Mesenchymal stem cell (in vitro differentiated cells and primary cell): ENCODE measurements at regions not wholly inside any gene's neighbourhood (a gene's known extent, or its start where the extent isn't known, plus 50 kb on each side); places are given as distances from the start of the nearest gene placed in this dataset.

Experiments used
- DNase-seq: peaks from one replicate; pipeline ENCODE4 v3.0.0-alpha.2; 2013
- H2AFZ ChIP-seq: one replicate; pipeline ENCODE4 v1.6.1; 2013; ENCODE audit warnings: low read depth, mild to moderate bottlenecking, control low read depth, inconsistent platforms, low read length, moderate library complexity
- H2AK5ac ChIP-seq: 2 replicates; pipeline ENCODE4 v1.6.1; 2013; ENCODE audit warnings: low read length, moderate library complexity, mild to moderate bottlenecking, inconsistent platforms; ENCODE audit not compliant: severe bottlenecking
- H2BK120ac ChIP-seq: one replicate; pipeline ENCODE4 v1.6.1; 2013; ENCODE audit warnings: low read depth, mild to moderate bottlenecking, inconsistent platforms, low read length, moderate library complexity
- H2BK12ac ChIP-seq, 2 experiments: one replicate each; pipeline ENCODE4 v1.6.1; 2013; ENCODE audit warnings: inconsistent platforms in 2 of 2, low read length in 2 of 2, mild to moderate bottlenecking in 2 of 2, moderate library complexity in 2 of 2, control low read depth in 1 of 2
- H2BK15ac ChIP-seq: one replicate; pipeline ENCODE4 v1.6.1; 2013; ENCODE audit warnings: mild to moderate bottlenecking, low read depth, inconsistent platforms; ENCODE audit not compliant: poor library complexity, severe bottlenecking
- H2BK5ac ChIP-seq: 2 replicates; pipeline ENCODE4 v1.6.1; 2013; ENCODE audit warnings: low read depth, mild to moderate bottlenecking, low read length, control low read depth, inconsistent platforms; ENCODE audit not compliant: poor library complexity, severe bottlenecking
- H3K14ac ChIP-seq, 2 experiments: one replicate each; pipeline ENCODE4 v1.6.1; 2013; ENCODE audit warnings: inconsistent platforms in 2 of 2, low read length in 2 of 2, control low read depth in 1 of 2, mild to moderate bottlenecking in 1 of 2, moderate library complexity in 1 of 2
- H3K18ac ChIP-seq, 2 experiments: one replicate each; pipeline ENCODE4 v1.6.1; 2013; ENCODE audit warnings: inconsistent platforms in 2 of 2, low read length in 2 of 2, control low read depth in 1 of 2, low read depth in 1 of 2, mild to moderate bottlenecking in 1 of 2
- H3K23ac ChIP-seq, 2 experiments: one replicate each; pipeline ENCODE4 v1.6.1; 2013; ENCODE audit warnings: inconsistent platforms in 2 of 2, low read length in 2 of 2, mild to moderate bottlenecking in 2 of 2, moderate library complexity in 2 of 2, control low read depth in 1 of 2
- H3K27ac ChIP-seq: 2 replicates; pipeline ENCODE4 v1.5.1; 2013; ENCODE audit warnings: mild to moderate bottlenecking, moderate library complexity, low read length, control low read depth, inconsistent platforms; ENCODE audit not compliant: poor library complexity, severe bottlenecking
- H3K27me3 ChIP-seq, 2 experiments: 2 replicates each; pipeline versions ENCODE4 v1.6.1 to v1.7.0; 2013; ENCODE audit warnings: low read length in 2 of 2, mild to moderate bottlenecking in 2 of 2, moderate library complexity in 2 of 2, control low read depth in 1 of 2, inconsistent platforms in 1 of 2; ENCODE audit not compliant: control insufficient read depth in 1 of 2, insufficient read depth in 1 of 2
- H3K36me3 ChIP-seq, 2 experiments: 2 replicates each; pipeline versions ENCODE4 v1.6.1 to v1.7.0; 2013; ENCODE audit warnings: low read length in 2 of 2, control low read depth in 1 of 2, inconsistent platforms in 1 of 2, low read depth in 1 of 2, mild to moderate bottlenecking in 1 of 2; ENCODE audit not compliant: insufficient read depth in 2 of 2, control insufficient read depth in 1 of 2
- H3K4ac ChIP-seq, 2 experiments: one replicate each; pipeline ENCODE4 v1.6.1; 2013; ENCODE audit warnings: inconsistent platforms in 2 of 2, low read length in 2 of 2, mild to moderate bottlenecking in 2 of 2, moderate library complexity in 2 of 2, control low read depth in 1 of 2, low read depth in 1 of 2
- H3K4me1 ChIP-seq: 2 replicates; pipeline ENCODE4 v1.6.1; 2013; ENCODE audit warnings: low read depth, low read length, control low read depth; ENCODE audit not compliant: control insufficient read depth, insufficient read depth
- H3K4me2 ChIP-seq: 2 replicates; pipeline ENCODE4 v1.6.1; 2013; ENCODE audit warnings: low read length, mild to moderate bottlenecking, inconsistent platforms; ENCODE audit not compliant: poor library complexity, severe bottlenecking
- H3K4me3 ChIP-seq, 2 experiments: 2 replicates each; pipeline versions ENCODE4 v1.5.1 to v1.7.0; 2013; ENCODE audit warnings: low read length in 2 of 2, mild to moderate bottlenecking in 2 of 2, control low read depth in 1 of 2, low read depth in 1 of 2; ENCODE audit not compliant: insufficient read depth in 1 of 2
- H3K79me1 ChIP-seq: replicated peaks from 2 replicates; pipeline ENCODE4 v1.6.1; 2013; ENCODE audit warnings: mild to moderate bottlenecking, control low read depth, low read length, inconsistent platforms; ENCODE audit not compliant: poor library complexity, severe bottlenecking
- H3K9ac ChIP-seq: 2 replicates; pipeline ENCODE4 v1.7.0; 2013; ENCODE audit warnings: mild to moderate bottlenecking, low read length, moderate library complexity
- H3K9me3 ChIP-seq: 2 replicates; pipeline ENCODE4 v1.7.0; 2013; ENCODE audit warnings: mild to moderate bottlenecking, low read length; ENCODE audit not compliant: control insufficient read depth
- H4K8ac ChIP-seq: one replicate; pipeline ENCODE4 v1.6.1; 2013; ENCODE audit warnings: inconsistent platforms, mild to moderate bottlenecking, low read length, moderate library complexity
- H4K91ac ChIP-seq: one replicate; pipeline ENCODE4 v1.6.1; 2013; ENCODE audit warnings: mild to moderate bottlenecking, low read length, inconsistent platforms
- WGBS: methylation state at CpG from one replicate; pipeline ENCODE4 v1.1.7; 2013; ENCODE audit warnings: mixed read lengths; 5-methylcytosine and 5-hydroxymethylcytosine counted together

DNA sequence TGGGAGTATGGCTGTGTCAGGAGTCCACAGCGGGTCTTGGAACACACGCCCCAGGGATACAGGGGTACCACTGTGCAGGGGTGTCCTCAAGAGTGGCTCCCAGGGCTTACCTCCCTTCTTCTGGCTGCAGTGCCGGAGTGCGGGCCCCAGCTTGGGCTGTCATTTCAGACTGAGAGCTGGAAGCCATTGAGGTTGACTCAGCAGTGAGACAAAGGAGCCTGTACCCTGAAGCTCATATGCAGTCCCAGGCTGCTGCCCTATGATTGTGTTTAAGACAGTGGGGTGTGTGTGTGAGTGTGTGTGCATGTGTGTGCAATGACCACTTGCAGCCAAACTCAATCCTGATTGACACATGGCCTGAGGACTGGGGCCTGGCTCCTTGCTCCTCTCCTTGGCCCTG lies 167.7 kb upstream of the AFDN start:
- Histone ChIP-seq H3K9ac (no peak overlapping the region), H2BK120ac (no peak overlapping the region), H3K9me3 (no peaks in the 10 kb centered on the region), H3K4me2 (no peak overlapping the region), H2AK5ac (no peak overlapping the region), H2BK12ac (peak overlapping the region in 1 of 2 experiments; percentile 31), H3K4me3 (no peak overlapping the region), H2BK5ac (no peak overlapping the region), H3K23ac (no peak overlapping the region), H2AFZ (no peak overlapping the region), H3K14ac (peak overlapping the region in 1 of 2 experiments; percentile 8), H4K91ac (no peak overlapping the region), H3K4ac (no peak overlapping the region), H3K27ac (no peak overlapping the region), H2BK15ac (no peak overlapping the region), H3K79me1 (no peaks in the 10 kb centered on the region), H3K27me3 (peaks cover under 1 to 3% of the 10 kb centered on the region in 2 experiments), H3K4me1 (peaks cover 4% of the 10 kb centered on the region), H3K18ac (no peak overlapping the region), H3K36me3 (no peaks in the 10 kb centered on the region), H4K8ac (no peak overlapping the region)
- WGBS: 100% methylated on average over 4 of the region's 4 CpGs
- no peak for DNase-seq

DNA sequence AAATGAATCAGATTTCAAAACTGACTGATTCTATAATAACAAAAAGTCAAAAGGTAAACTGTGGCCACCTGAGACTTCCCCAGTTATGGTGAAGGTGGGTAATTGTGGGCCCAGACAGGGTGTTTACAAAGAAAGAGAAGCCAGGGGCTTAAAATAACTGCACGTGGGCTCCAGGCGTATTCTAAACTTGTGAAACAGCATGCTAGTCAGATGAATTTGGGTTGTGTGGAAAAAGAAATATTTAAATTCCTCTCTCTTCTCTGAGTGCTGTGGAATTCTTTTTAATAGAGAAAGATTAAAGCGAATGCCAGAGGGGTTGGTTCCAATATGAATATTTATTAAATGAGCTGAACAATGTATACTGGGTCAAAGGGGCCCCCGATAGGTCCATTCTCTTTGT lies 166.3 kb upstream of the AFDN start:
- H3K9ac ChIP-seq: no peak overlapping the region
- H2BK12ac ChIP-seq: no peak overlapping the region
- no peak overlapping the region for H3K23ac ChIP-seq
- no peak overlapping the region for H3K4me2 ChIP-seq
- no peak overlapping the region for H2AK5ac ChIP-seq
- H2BK5ac ChIP-seq: no peak overlapping the region
- H3K14ac ChIP-seq: no peak overlapping the region
- H2BK120ac ChIP-seq: no peak overlapping the region
- H4K8ac ChIP-seq: no peak overlapping the region
- 93% methylated on average over 4 of the region's 4 CpGs for WGBS
- no peak overlapping the region for H2AFZ ChIP-seq
- H2BK15ac ChIP-seq: no peak overlapping the region
- no peaks in the 10 kb centered on the region for H3K79me1 ChIP-seq
- H3K36me3 ChIP-seq: no peaks in the 10 kb centered on the region
- H3K4me3 ChIP-seq: no peak overlapping the region
- DNase-seq: no peak
- no peaks in the 10 kb centered on the region for H3K9me3 ChIP-seq
- no peak overlapping the region for H3K27ac ChIP-seq
- peaks cover 4% of the 10 kb centered on the region for H3K4me1 ChIP-seq
- no peak overlapping the region for H3K4ac ChIP-seq
- peaks cover 3% of the 10 kb centered on the region in 2 experiments for H3K27me3 ChIP-seq
- H3K18ac ChIP-seq: no peak overlapping the region
- no peak overlapping the region for H4K91ac ChIP-seq

DNA sequence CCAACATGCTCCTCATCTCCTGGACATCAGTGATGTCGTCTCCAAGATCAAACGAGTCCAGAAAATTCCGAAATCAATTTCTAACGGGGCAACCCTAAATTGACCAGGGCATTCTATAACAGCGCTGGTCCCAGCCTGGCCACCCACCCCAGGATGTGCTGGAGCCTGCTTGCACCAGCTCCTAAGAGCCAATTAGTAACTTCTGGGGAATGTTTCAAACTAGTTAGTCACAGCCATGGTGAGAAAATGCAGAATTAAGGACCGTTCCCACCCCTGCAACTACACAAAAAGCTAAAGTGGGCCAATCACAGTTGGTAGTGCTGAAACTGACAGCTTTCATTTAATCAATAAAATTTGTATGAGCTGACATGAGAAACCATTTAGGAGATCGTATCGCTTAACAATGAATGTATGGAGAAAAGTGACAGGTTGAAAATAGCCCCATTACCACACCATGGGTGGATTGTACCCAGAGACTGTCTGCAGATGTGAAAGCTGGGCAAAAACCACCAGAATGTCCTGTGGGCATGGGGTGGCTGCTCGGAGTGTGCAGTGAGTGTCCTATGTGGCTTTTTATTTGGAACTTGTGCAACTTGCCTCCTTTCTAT lies 165.7 kb upstream of the AFDN start:
- Histone ChIP-seq H3K4ac (no peak overlapping the region), H3K27me3 (peaks cover 3 to 8% of the 10 kb centered on the region in 2 experiments), H3K9ac (no peak overlapping the region), H3K14ac (no peak overlapping the region), H3K79me1 (no peaks in the 10 kb centered on the region), H2AFZ (no peak overlapping the region), H3K27ac (no peak overlapping the region), H3K9me3 (no peaks in the 10 kb centered on the region), H2BK120ac (no peak overlapping the region), H3K4me1 (peaks cover 4% of the 10 kb centered on the region), H2BK12ac (no peak overlapping the region), H2AK5ac (no peak overlapping the region), H4K91ac (no peak overlapping the region), H3K18ac (no peak overlapping the region), H3K4me3 (no peak overlapping the region), H2BK5ac (no peak overlapping the region), H2BK15ac (no peak overlapping the region), H4K8ac (no peak overlapping the region), H3K23ac (no peak overlapping the region), H3K36me3 (no peaks in the 10 kb centered on the region), H3K4me2 (no peak overlapping the region)
- 90% methylated on average over 7 of the region's 9 CpGs for WGBS
- no peak for DNase-seq

DNA sequence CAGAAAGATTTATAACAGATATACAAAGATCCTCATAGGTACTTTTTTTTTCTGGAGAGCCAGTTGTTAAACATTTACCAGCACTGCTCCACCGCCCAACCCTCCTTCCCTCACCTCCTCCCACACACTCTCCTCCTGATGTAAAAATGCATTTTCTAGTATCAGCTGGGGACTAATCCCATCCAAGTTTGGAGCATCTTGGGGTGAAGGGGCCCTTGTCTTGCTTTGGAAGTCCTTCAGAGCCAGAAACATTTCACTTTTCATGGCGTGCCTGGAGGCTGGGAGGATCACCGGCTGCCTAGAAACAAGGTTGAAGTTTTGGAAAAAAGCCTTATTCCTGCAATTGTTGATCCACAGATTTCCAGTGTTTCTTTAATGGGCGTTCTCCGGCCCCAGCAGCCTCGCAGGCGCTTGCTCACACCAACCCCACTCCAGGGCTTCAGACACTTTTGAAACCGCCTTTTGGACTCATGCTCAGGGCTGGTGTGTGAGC lies 165.1 kb upstream of the AFDN start:
- Histone ChIP-seq H3K14ac (no peak overlapping the region), H3K79me1 (no peaks in the 10 kb centered on the region), H2BK120ac (no peak overlapping the region), H3K9me3 (no peaks in the 10 kb centered on the region), H4K8ac (no peak overlapping the region), H4K91ac (no peak overlapping the region), H3K27me3 (peaks cover 3 to 11% of the 10 kb centered on the region in 2 experiments), H3K36me3 (no peaks in the 10 kb centered on the region), H2BK15ac (no peak overlapping the region), H3K4me1 (peaks cover 4% of the 10 kb centered on the region), H3K4me2 (no peak overlapping the region), H2BK5ac (no peak overlapping the region), H2AK5ac (no peak overlapping the region), H3K9ac (no peak overlapping the region), H3K18ac (no peak overlapping the region), H3K27ac (no peak overlapping the region), H2AFZ (no peak overlapping the region), H3K4ac (no peak overlapping the region), H3K23ac (no peak overlapping the region), H2BK12ac (no peak overlapping the region), H3K4me3 (no peak overlapping the region)
- DNase-seq: no peak
- WGBS: 91% methylated on average over 8 of the region's 8 CpGs
